PC-3 (cell line): ENCODE measurements at regions not wholly inside any gene's neighbourhood (a gene's known extent, or its start where the extent isn't known, plus 50 kb on each side); places are given as distances from the start of the nearest gene placed in this dataset.

Experiments used
- ATAC-seq: fragments of 200-7000 bp; cut with Tn5 transposase; 2 replicates; pipeline ENCODE4 v1.9.1; 2020; ENCODE audit warnings: mild to moderate bottlenecking, moderate library complexity
- BruUV-seq: library from RNA; stranded (reverse); fragments of 400-500 nt; replicated peaks from 2 replicates; lab custom pipeline; 2021; lab: Mats Ljungman, UMichigan
- CTCF ChIA-PET: fragments of 300-600 bp; sonication (Branson Sonifier 250); formaldehyde crosslinking; loops from one replicate; lab custom pipeline; 2022; ENCODE audit warnings: antibody characterized with exemption; lab: Charles Lee
- POLR2A ChIA-PET: fragments of 300-600 bp; sonication (Branson Sonifier 250); formaldehyde crosslinking; loops from one replicate; lab custom pipeline; 2022; ENCODE audit warnings: antibody characterized with exemption; ENCODE audit not compliant: unreplicated experiment; lab: Charles Lee
- DNase-seq: peaks from one replicate; pipeline ENCODE4 v3.0.0-alpha.2; 2015
- H2AFZ ChIP-seq: fragments of 300-600 bp; sonication (generic); 2 replicates; pipeline ENCODE4 v1.6.0; 2016; ENCODE audit warnings: antibody characterized with exemption, low read length
- H3F3A ChIP-seq: fragments of 300-600 bp; sonication (generic); one replicate; pipeline ENCODE4 v1.6.0; 2017; ENCODE audit warnings: antibody characterized with exemption, low read length, control low read depth, mild to moderate bottlenecking; ENCODE audit not compliant: unreplicated experiment
- H3K27ac ChIP-seq: fragments of 300-600 bp; sonication (generic); 2 replicates; pipeline ENCODE4 v1.5.1; 2016; ENCODE audit warnings: mild to moderate bottlenecking, low read length
- H3K27me3 ChIP-seq: fragments of 300-600 bp; sonication (generic); 2 replicates; pipeline ENCODE4 v1.6.1; 2016; ENCODE audit warnings: low read length, mixed read lengths
- H3K36me3 ChIP-seq: fragments of 300-600 bp; sonication (generic); 2 replicates; pipeline ENCODE4 v1.6.1; 2016; ENCODE audit warnings: low read depth, mixed run types, low read length, mixed read lengths
- H3K4me1 ChIP-seq: fragments of 300-600 bp; sonication (generic); 2 replicates; pipeline ENCODE4 v1.5.1; 2016; ENCODE audit warnings: low read length; ENCODE audit not compliant: insufficient read depth
- H3K4me2 ChIP-seq: fragments of 300-600 bp; sonication (generic); 2 replicates; pipeline ENCODE4 v1.6.0; 2016; ENCODE audit warnings: low read length
- H3K4me3 ChIP-seq: fragments of 300-600 bp; sonication (generic); 2 replicates; pipeline ENCODE4 v1.5.1; 2016; ENCODE audit warnings: mild to moderate bottlenecking, low read length, mixed read lengths
- H3K79me2 ChIP-seq: fragments of 300-600 bp; sonication (generic); 2 replicates; pipeline ENCODE4 v1.6.1; 2017; ENCODE audit warnings: low read length, mixed read lengths
- H3K9ac ChIP-seq: fragments of 300-600 bp; sonication (generic); 2 replicates; pipeline ENCODE4 v1.6.0; 2016; ENCODE audit warnings: mild to moderate bottlenecking, low read length
- H3K9me2 ChIP-seq: fragments of 300-600 bp; sonication (generic); replicated peaks from 2 replicates; pipeline ENCODE4 v1.6.1; 2016; ENCODE audit warnings: mixed run types, low read length, mixed read lengths
- H3K9me3 ChIP-seq: fragments of 300-600 bp; sonication (generic); 2 replicates; pipeline ENCODE4 v1.6.1; 2016; ENCODE audit warnings: low read length, mixed read lengths
- H4K20me1 ChIP-seq: fragments of 300-600 bp; sonication (generic); 2 replicates; pipeline ENCODE4 v1.6.1; 2016; ENCODE audit warnings: low read length, mixed read lengths
- EZH2 ChIP-seq: fragments of 300-600 bp; sonication (generic); IDR thresholded peaks from one replicate; pipeline ENCODE4 v1.6.1; 2017; ENCODE audit warnings: antibody characterized with exemption, mild to moderate bottlenecking, low read length; ENCODE audit not compliant: unreplicated experiment
- EZH2phosphoT487 ChIP-seq: fragments of 300-600 bp; sonication (generic); IDR thresholded peaks from 2 replicates; pipeline ENCODE4 v1.6.1; 2018; ENCODE audit warnings: mild to moderate bottlenecking, antibody characterized with exemption, low read length, borderline replicate concordance
- intact Hi-C: fragments of 100-400 bp; cut with micrococcal nuclease; formaldehyde crosslinking; loops from 2 replicates; pipeline ENCODE4 v1.9.0; 2023
- TF ChIP-seq, protein P1 (sequence below): fragments of 300-600 bp; sonication (generic); conservative IDR thresholded peaks from 2 replicates; pipeline ENCODE4 v1.5.1; 2017; ENCODE audit warnings: antibody characterized with exemption, low read depth, mild to moderate bottlenecking, low read length

DNA sequence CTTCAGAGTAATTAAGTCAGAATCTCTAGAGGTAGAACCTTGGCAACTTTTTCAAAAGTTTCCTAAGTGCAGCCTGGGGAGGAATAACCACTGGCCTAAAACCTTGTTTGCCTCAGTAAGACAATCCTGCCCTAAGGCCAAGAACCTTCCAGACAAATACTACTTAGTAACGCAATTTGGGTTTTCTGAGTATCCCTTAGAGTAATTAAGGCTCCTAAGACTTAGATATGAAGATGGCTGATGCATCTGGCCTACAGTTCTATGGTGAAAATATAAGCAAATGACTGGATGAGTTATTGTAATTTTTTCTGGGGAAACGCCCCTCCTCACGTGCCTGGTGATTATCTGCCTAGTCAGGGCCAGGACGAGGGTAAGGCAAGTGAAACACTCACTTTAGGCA, 95.7 kb upstream of the DLX2 start:
- no peak overlapping the region for H2AFZ ChIP-seq
- CTCF ChIA-PET: no interaction called here
- no peak overlapping the region for H3K4me2 ChIP-seq
- BruUV-seq: no TSS peak
- H3K9me3 ChIP-seq: peaks cover 13% of the 10 kb centered on the region
- H3K27me3 ChIP-seq: no peaks in the 10 kb centered on the region
- ATAC-seq (no peak), DNase-seq (no peak)
- no peaks in the 10 kb centered on the region for H3F3A ChIP-seq
- H3K4me1 ChIP-seq: peaks cover 18% of the 10 kb centered on the region
- TF ChIP-seq EZH2 (no peak), EZH2phosphoT487 (no peak)
- TF ChIP-seq, protein P1, sequence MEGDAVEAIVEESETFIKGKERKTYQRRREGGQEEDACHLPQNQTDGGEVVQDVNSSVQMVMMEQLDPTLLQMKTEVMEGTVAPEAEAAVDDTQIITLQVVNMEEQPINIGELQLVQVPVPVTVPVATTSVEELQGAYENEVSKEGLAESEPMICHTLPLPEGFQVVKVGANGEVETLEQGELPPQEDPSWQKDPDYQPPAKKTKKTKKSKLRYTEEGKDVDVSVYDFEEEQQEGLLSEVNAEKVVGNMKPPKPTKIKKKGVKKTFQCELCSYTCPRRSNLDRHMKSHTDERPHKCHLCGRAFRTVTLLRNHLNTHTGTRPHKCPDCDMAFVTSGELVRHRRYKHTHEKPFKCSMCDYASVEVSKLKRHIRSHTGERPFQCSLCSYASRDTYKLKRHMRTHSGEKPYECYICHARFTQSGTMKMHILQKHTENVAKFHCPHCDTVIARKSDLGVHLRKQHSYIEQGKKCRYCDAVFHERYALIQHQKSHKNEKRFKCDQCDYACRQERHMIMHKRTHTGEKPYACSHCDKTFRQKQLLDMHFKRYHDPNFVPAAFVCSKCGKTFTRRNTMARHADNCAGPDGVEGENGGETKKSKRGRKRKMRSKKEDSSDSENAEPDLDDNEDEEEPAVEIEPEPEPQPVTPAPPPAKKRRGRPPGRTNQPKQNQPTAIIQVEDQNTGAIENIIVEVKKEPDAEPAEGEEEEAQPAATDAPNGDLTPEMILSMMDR: no peak
- H3K9me2 ChIP-seq: no peaks in the 10 kb centered on the region
- H3K36me3 ChIP-seq: no peaks in the 10 kb centered on the region; the same call in 1 of the 2 replicates
- H3K27ac ChIP-seq: no peak overlapping the region
- no peak overlapping the region for H3K9ac ChIP-seq
- POLR2A ChIA-PET: no interaction called here
- no peaks in the 10 kb centered on the region for H3K79me2 ChIP-seq
- intact Hi-C loops: no loop called here
- H4K20me1 ChIP-seq: no peaks in the 10 kb centered on the region
- H3K4me3 ChIP-seq: no peak overlapping the region

DNA sequence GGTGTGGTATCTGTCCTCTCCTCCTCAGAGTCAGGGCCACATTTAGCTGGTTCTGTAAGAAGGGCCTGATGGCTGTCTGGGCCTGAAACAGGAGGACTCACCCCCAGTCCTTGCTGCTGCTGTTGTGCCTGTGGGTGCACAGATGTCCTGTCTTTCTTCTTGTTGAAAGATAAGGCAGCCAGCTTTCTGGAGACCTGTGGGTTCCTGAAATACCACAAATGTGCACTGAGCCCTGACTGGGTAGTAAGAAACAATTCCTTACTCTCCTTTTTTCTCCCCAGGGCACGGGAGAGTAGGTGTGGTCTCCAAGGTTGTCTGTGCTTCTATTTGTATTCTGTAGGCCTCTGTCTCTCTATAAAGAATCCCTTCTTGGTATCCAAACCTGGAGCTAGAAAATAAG, 96.2 kb upstream of the DLX2 start:
- no peaks in the 10 kb centered on the region for H3F3A ChIP-seq
- H3K27ac ChIP-seq: no peak overlapping the region
- TF ChIP-seq, protein P1: no peak
- TF ChIP-seq EZH2phosphoT487: no peak
- TF ChIP-seq EZH2: no peak
- no peaks in the 10 kb centered on the region for H3K9me2 ChIP-seq
- no peaks in the 10 kb centered on the region for H4K20me1 ChIP-seq
- H3K4me1 ChIP-seq: peaks cover 18% of the 10 kb centered on the region
- intact Hi-C loops: no loop called here
- H2AFZ ChIP-seq: no peak overlapping the region
- no peaks in the 10 kb centered on the region; the same call in 1 of the 2 replicates for H3K36me3 ChIP-seq
- no peaks in the 10 kb centered on the region for H3K79me2 ChIP-seq
- BruUV-seq: no TSS peak
- ChIA-PET CTCF (no interaction called here), POLR2A (no interaction called here)
- DNase-seq (no peak), ATAC-seq (no peak)
- peaks cover 7% of the 10 kb centered on the region for H3K9me3 ChIP-seq
- H3K9ac ChIP-seq: no peak overlapping the region
- no peak overlapping the region for H3K4me2 ChIP-seq
- H3K4me3 ChIP-seq: no peak overlapping the region
- H3K27me3 ChIP-seq: no peaks in the 10 kb centered on the region

DNA sequence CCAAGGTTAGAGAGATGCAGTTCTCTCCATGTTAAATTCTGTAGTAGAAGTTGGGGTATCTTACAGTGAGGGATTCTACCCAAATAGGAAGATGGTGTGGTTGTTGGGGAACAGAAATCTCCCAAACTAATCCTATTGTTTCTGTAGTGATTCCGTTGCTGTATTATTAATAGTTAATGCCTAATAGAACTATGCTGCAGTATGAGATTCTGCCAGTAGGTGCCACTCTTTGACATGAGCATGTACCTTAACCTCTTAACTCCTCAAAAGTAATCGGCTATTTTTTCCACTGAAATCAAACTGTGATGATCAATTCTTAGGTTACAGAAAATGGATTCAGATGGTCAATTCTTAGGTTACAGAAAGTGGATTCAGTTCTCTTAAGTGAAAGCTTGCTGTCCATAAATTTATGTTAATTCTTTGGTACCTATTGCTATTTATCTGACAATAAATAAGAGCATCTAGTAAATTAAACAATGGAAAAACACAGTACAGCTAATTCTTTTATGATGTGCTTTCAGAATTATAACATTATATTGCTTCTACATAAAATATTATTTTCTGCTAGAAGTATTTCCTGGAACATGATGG, 97.9 kb upstream of the DLX2 start:
- BruUV-seq: no TSS peak
- peak; percentile 74 for DNase-seq

More for the DNA sequence above, 97.9 kb upstream of the DLX2 start:
- ATAC-seq: no peak
- Histone ChIP-seq H3K27ac (no peak overlapping the region), H3K9me2 (no peaks in the 10 kb centered on the region), H3K4me2 (no peak overlapping the region), H2AFZ (no peak overlapping the region), H3F3A (no peaks in the 10 kb centered on the region), H3K79me2 (no peaks in the 10 kb centered on the region), H3K4me1 (peaks cover 18% of the 10 kb centered on the region), H3K9me3 (no peaks in the 10 kb centered on the region), H3K4me3 (no peak overlapping the region), H3K9ac (no peak overlapping the region), H4K20me1 (no peaks in the 10 kb centered on the region), H3K27me3 (no peaks in the 10 kb centered on the region), H3K36me3 (no peaks in the 10 kb centered on the region; the same call in 1 of the 2 replicates)
- CTCF ChIA-PET: no interaction called here
- POLR2A ChIA-PET: no interaction called here
- intact Hi-C loops: no loop called here
- no peak for TF ChIP-seq EZH2phosphoT487
- TF ChIP-seq, protein P1: peak; percentile 82
- TF ChIP-seq EZH2: no peak
